Fibroblast of mammary gland (primary cell): ENCODE measurements at regions not wholly inside any gene's neighbourhood (a gene's known extent, or its start where the extent isn't known, plus 50 kb on each side); places are given as distances from the start of the nearest gene placed in this dataset.

Experiments
- DNase-seq: peaks from one replicate; pipeline ENCODE4 v3.0.0-alpha.2; 2010; ENCODE audit warnings: low read depth
- H3K4me3 ChIP-seq: 2 replicates; pipeline ENCODE4 v1.5.1; 2011; ENCODE audit warnings: low read depth, mild to moderate bottlenecking, low read length, moderate library complexity; ENCODE audit not compliant: control insufficient read depth
- CTCF ChIP-seq: conservative IDR thresholded peaks from 2 replicates; pipeline ENCODE4 v1.5.1; 2011; ENCODE audit warnings: low read depth, low read length, inconsistent platforms; ENCODE audit not compliant: control insufficient read depth, insufficient read depth

- no peak overlapping the region for H3K4me3 ChIP-seq
- TF ChIP-seq CTCF, result no peak
- DNase-seq, result peak; percentile 69
These were observed 731.2 kb downstream of the TNS3 start for GRCh38 chr7:46850563-46851330.

- TF ChIP-seq CTCF, result no peak
- H3K4me3 ChIP-seq, result no peak overlapping the region
- peak; percentile 46 for DNase-seq
These were observed 733.0 kb downstream of the TNS3 start for GRCh38 chr7:46848944-46849343.

- no peak for DNase-seq
- no peak overlapping the region for H3K4me3 ChIP-seq
- no peak for TF ChIP-seq CTCF
These were observed 733.6 kb downstream of the TNS3 start for GRCh38 chr7:46848311-46848710.

- peak; percentile 71 for DNase-seq
- H3K4me3 ChIP-seq, result no peak overlapping the region
- no peak for TF ChIP-seq CTCF
These were observed 734.8 kb downstream of the TNS3 start for GRCh38 chr7:46847126-46847525.

GRCh38 chr7:46844486-46844885, 737.4 kb downstream of the TNS3 start:
- no peak for TF ChIP-seq CTCF

GRCh38 chr7:46841248-46841647, 740.7 kb downstream of the TNS3 start:
- TF ChIP-seq CTCF, result no peak
- DNase-seq, result peak; percentile 33
- H3K4me3 ChIP-seq, result no peak overlapping the region

More at GRCh38 chr7:46844486-46844885, 737.4 kb downstream of the TNS3 start:
- no peak overlapping the region for H3K4me3 ChIP-seq
- peak; percentile 82 for DNase-seq
